Cardiac muscle cell (in vitro differentiated cells and primary cell): ENCODE measurements at regions not wholly inside any gene's neighbourhood (a gene's known extent, or its start where the extent isn't known, plus 50 kb on each side); places are given as distances from the start of the nearest gene placed in this dataset.

Experiments used
- DNase-seq, 2 donors: peaks; one replicate each; pipeline versions ENCODE4 v3.0.0 to v3.0.0-alpha.2; 2010 to 2017; ENCODE audit warnings: low read depth in 1 of 2, low spot score in 1 of 2
- H3K27ac ChIP-seq: fragments of 200-600 bp; sonication (generic); 2 replicates; pipeline ENCODE4 v1.5.1; 2016
- H3K27me3 ChIP-seq: fragments of 200-600 bp; sonication (generic); 2 replicates; pipeline ENCODE4 v1.6.0; 2016; ENCODE audit warnings: control low read depth
- H3K36me3 ChIP-seq: fragments of 200-600 bp; sonication (generic); 2 replicates; pipeline ENCODE4 v1.5.1; 2016; ENCODE audit warnings: control low read depth
- H3K4me1 ChIP-seq: fragments of 200-600 bp; sonication (generic); 2 replicates; pipeline ENCODE4 v1.8.1; 2017; ENCODE audit warnings: low read depth, mild to moderate bottlenecking, mixed run types
- H3K4me3 ChIP-seq: fragments of 200-600 bp; sonication (generic); 2 replicates; pipeline ENCODE4 v1.5.1; 2016; ENCODE audit warnings: mild to moderate bottlenecking
- H3K9me3 ChIP-seq: fragments of 200-600 bp; sonication (generic); 2 replicates; pipeline ENCODE4 v1.5.1; 2017; ENCODE audit warnings: low read depth, mild to moderate bottlenecking, control low read depth
- CTCF ChIP-seq: IDR thresholded peaks from 2 replicates; pipeline ENCODE4 v1.5.1; 2012; ENCODE audit warnings: low read depth, mild to moderate bottlenecking, low read length

- no peak for TF ChIP-seq CTCF
- Histone ChIP-seq H3K4me3 (no peak overlapping the region), H3K9me3 (no peaks in the 10 kb centered on the region), H3K4me1 (peaks cover 32% of the 10 kb centered on the region), H3K27me3 (peaks cover 6% of the 10 kb centered on the region), H3K36me3 (no peaks in the 10 kb centered on the region), H3K27ac (peak overlapping the region; percentile 52)
- DNase-seq: peak in 1 of 2 donors; percentile 92
Observed at GRCh38 chr4:111736516-111736915, 408.7 kb upstream of the FAM241A start.

GRCh38 chr4:111744847-111745246 is 400.4 kb upstream of the FAM241A start:
- DNase-seq: no peak
- no peak for TF ChIP-seq CTCF
- H3K9me3 ChIP-seq: no peaks in the 10 kb centered on the region
- H3K4me1 ChIP-seq: peaks cover 4% of the 10 kb centered on the region
- H3K27ac ChIP-seq: no peak overlapping the region
- no peaks in the 10 kb centered on the region for H3K36me3 ChIP-seq
- H3K4me3 ChIP-seq: no peak overlapping the region
- H3K27me3 ChIP-seq: no peaks in the 10 kb centered on the region

GRCh38 chr4:111748157-111748556 is 397.1 kb upstream of the FAM241A start:
- no peak for TF ChIP-seq CTCF
- no peaks in the 10 kb centered on the region for H3K9me3 ChIP-seq
- H3K4me1 ChIP-seq: no peaks in the 10 kb centered on the region
- H3K36me3 ChIP-seq: no peaks in the 10 kb centered on the region
- no peak overlapping the region for H3K27ac ChIP-seq
- H3K4me3 ChIP-seq: no peak overlapping the region
- no peaks in the 10 kb centered on the region for H3K27me3 ChIP-seq
- no peak for DNase-seq

- no peak overlapping the region for H3K27ac ChIP-seq
- DNase-seq: no peak
- no peaks in the 10 kb centered on the region for H3K4me1 ChIP-seq
- TF ChIP-seq CTCF: no peak
- no peaks in the 10 kb centered on the region for H3K36me3 ChIP-seq
- H3K9me3 ChIP-seq: no peaks in the 10 kb centered on the region
- no peaks in the 10 kb centered on the region for H3K27me3 ChIP-seq
- H3K4me3 ChIP-seq: no peak overlapping the region
Observed at GRCh38 chr4:111754003-111754402, 391.3 kb upstream of the FAM241A start.

GRCh38 chr4:111755571-111755970 is 389.7 kb upstream of the FAM241A start:
- no peak for TF ChIP-seq CTCF
- no peak for DNase-seq
- H3K27me3 ChIP-seq: no peaks in the 10 kb centered on the region
- no peaks in the 10 kb centered on the region for H3K9me3 ChIP-seq
- H3K4me3 ChIP-seq: no peak overlapping the region
- H3K4me1 ChIP-seq: no peaks in the 10 kb centered on the region
- H3K27ac ChIP-seq: no peak overlapping the region
- no peaks in the 10 kb centered on the region for H3K36me3 ChIP-seq

GRCh38 chr4:111761531-111761930 is 383.7 kb upstream of the FAM241A start:
- DNase-seq: peak in 1 of 2 donors; percentile 35
- no peak overlapping the region for H3K27ac ChIP-seq
- TF ChIP-seq CTCF: no peak

More at GRCh38 chr4:111761531-111761930, 383.7 kb upstream of the FAM241A start:
- H3K4me3 ChIP-seq: no peak overlapping the region
- H3K4me1 ChIP-seq: peaks cover 12% of the 10 kb centered on the region
- no peaks in the 10 kb centered on the region for H3K9me3 ChIP-seq
- no peaks in the 10 kb centered on the region for H3K36me3 ChIP-seq
- H3K27me3 ChIP-seq: no peaks in the 10 kb centered on the region
